HEK293 (cell line): ENCODE measurements at regions not wholly inside any gene's neighbourhood (a gene's known extent, or its start where the extent isn't known, plus 50 kb on each side); places are given as distances from the start of the nearest gene placed in this dataset.

ENCODE experiments used
- CTCF ChIA-PET: fragments of 350-600 bp; formaldehyde crosslinking; extraction: SDS; loops from one replicate; lab custom pipeline; 2021; ENCODE audit warnings: antibody characterized with exemption; lab: Yijun Ruan, JAX
- POLR2A ChIA-PET: fragments of 300-600 bp; formaldehyde crosslinking; extraction: SDS; loops from one replicate; lab custom pipeline; 2020; ENCODE audit warnings: antibody characterized with exemption, inconsistent platforms; lab: Yijun Ruan, JAX
- H3K27ac ChIP-seq: fragments of 200-500 bp; sonication (Bioruptor generic); 2 replicates; pipeline ENCODE4 v1.5.1; 2014; ENCODE audit warnings: low read depth, low read length, control low read depth, inconsistent platforms; ENCODE audit errors: extremely low read depth
- H3K36me3 ChIP-seq, 2 experiments: fragments of 200-500 bp in 1 of 2; sonication (Bioruptor generic) in 1 of 2; 1 replicate in 1 of 2; 2 replicates in 1 of 2; pipeline ENCODE4 v1.5.1; 2014 to 2017; ENCODE audit warnings: inconsistent platforms in 2 of 2, low read length in 2 of 2; ENCODE audit not compliant: control insufficient read depth in 2 of 2, insufficient read depth in 1 of 2
- H3K4me1 ChIP-seq: fragments of 200-500 bp; sonication (Bioruptor generic); 2 replicates; pipeline ENCODE4 v1.5.1; 2014; ENCODE audit warnings: mild to moderate bottlenecking, low read length, inconsistent platforms; ENCODE audit not compliant: control insufficient read depth, insufficient read depth
- H3K4me3 ChIP-seq: 2 replicates; pipeline ENCODE4 v1.5.1; 2011; ENCODE audit warnings: low read depth, mild to moderate bottlenecking, control low read depth, low read length, moderate library complexity
- H3K9me3 ChIP-seq: fragments of 200-500 bp; sonication (Bioruptor generic); 2 replicates; pipeline ENCODE4 v1.5.1; 2014; ENCODE audit warnings: low read depth, low read length, inconsistent platforms; ENCODE audit not compliant: control insufficient read depth, insufficient read depth
- MEIS1 ChIP-seq: sonication (generic); formaldehyde crosslinking; IDR thresholded peaks from 2 replicates; pipeline ENCODE4 v1.8.1; 2022; ENCODE audit warnings: missing genetic modification reagents, mild to moderate bottlenecking, borderline replicate concordance
- RBAK ChIP-seq: fragments of 450-650 bp; formaldehyde crosslinking; IDR thresholded peaks from 2 replicates; pipeline ENCODE4 v1.5.1; 2016; ENCODE audit warnings: missing biosample characterization, missing genetic modification characterization
- SETDB1 ChIP-seq: IDR thresholded peaks from one replicate; pipeline ENCODE4 v1.6.1; 2017; ENCODE audit warnings: mild to moderate bottlenecking, low read length, moderate library complexity, mixed read lengths; ENCODE audit not compliant: insufficient read length
- ZBTB11 ChIP-seq: fragments of 450-650 bp; formaldehyde crosslinking; conservative IDR thresholded peaks from 2 replicates; pipeline ENCODE4 v1.5.1; 2016; ENCODE audit warnings: low read depth, missing biosample characterization, missing genetic modification characterization
- ZFP41 ChIP-seq: fragments of 450-650 bp; formaldehyde crosslinking; IDR thresholded peaks from 2 replicates; pipeline ENCODE4 v1.5.1; 2016; ENCODE audit warnings: missing biosample characterization, missing genetic modification characterization, borderline replicate concordance
- ZNF133 ChIP-seq: fragments of 450-650 bp; formaldehyde crosslinking; IDR thresholded peaks from 2 replicates; pipeline ENCODE4 v1.5.1; 2016; ENCODE audit warnings: missing biosample characterization, missing genetic modification characterization
- ZNF155 ChIP-seq: fragments of 450-650 bp; formaldehyde crosslinking; IDR thresholded peaks from 2 replicates; pipeline ENCODE4 v1.5.1; 2016; ENCODE audit warnings: missing biosample characterization, missing genetic modification characterization
- ZNF175 ChIP-seq: fragments of 450-650 bp; formaldehyde crosslinking; IDR thresholded peaks from 2 replicates; pipeline ENCODE4 v1.5.1; 2016; ENCODE audit warnings: missing biosample characterization, missing genetic modification characterization
- ZNF221 ChIP-seq: fragments of 450-650 bp; formaldehyde crosslinking; IDR thresholded peaks from 2 replicates; pipeline ENCODE4 v1.5.1; 2017; ENCODE audit warnings: missing biosample characterization, missing genetic modification characterization, borderline replicate concordance
- ZNF37A ChIP-seq: fragments of 450-650 bp; IDR thresholded peaks from 2 replicates; pipeline ENCODE4 v1.5.1; 2018; ENCODE audit warnings: missing biosample characterization, missing genetic modification characterization
- ZNF518A ChIP-seq: fragments of 450-650 bp; formaldehyde crosslinking; conservative IDR thresholded peaks from 2 replicates; pipeline ENCODE4 v1.5.1; 2016; ENCODE audit warnings: low read depth, missing biosample characterization, missing genetic modification characterization
- ZNF544 ChIP-seq: fragments of 450-650 bp; formaldehyde crosslinking; IDR thresholded peaks from 2 replicates; pipeline ENCODE4 v1.5.0; 2017; ENCODE audit warnings: missing biosample characterization, missing genetic modification characterization
- ZNF624 ChIP-seq: fragments of 450-650 bp; formaldehyde crosslinking; IDR thresholded peaks from 2 replicates; pipeline ENCODE4 v1.5.1; 2017; ENCODE audit warnings: missing biosample characterization, missing genetic modification characterization
- ZNF626 ChIP-seq: fragments of 450-650 bp; sonication (Bioruptor Pico); formaldehyde crosslinking; IDR thresholded peaks from 2 replicates; pipeline ENCODE4 v1.5.1; 2018; ENCODE audit warnings: missing biosample characterization, missing genetic modification characterization, inconsistent platforms
- ZNF639 ChIP-seq: fragments of 450-650 bp; formaldehyde crosslinking; IDR thresholded peaks from 2 replicates; pipeline ENCODE4 v1.5.1; 2016; ENCODE audit warnings: missing biosample characterization, missing genetic modification characterization
- ZNF645 ChIP-seq: fragments of 450-650 bp; formaldehyde crosslinking; IDR thresholded peaks from 2 replicates; pipeline ENCODE4; 2016; ENCODE audit warnings: missing biosample characterization, missing genetic modification characterization
- ZNF677 ChIP-seq: fragments of 450-650 bp; IDR thresholded peaks from 2 replicates; pipeline ENCODE4 v1.5.0; 2018; ENCODE audit warnings: missing biosample characterization, mild to moderate bottlenecking, missing genetic modification characterization, moderate library complexity
- ZNF707 ChIP-seq: fragments of 450-650 bp; formaldehyde crosslinking; IDR thresholded peaks from 2 replicates; pipeline ENCODE4 v1.5.1; 2016; ENCODE audit warnings: missing biosample characterization, missing genetic modification characterization
- ZSCAN30 ChIP-seq: fragments of 450-650 bp; IDR thresholded peaks from 2 replicates; pipeline ENCODE4 v1.5.1; 2018; ENCODE audit warnings: missing biosample characterization, mild to moderate bottlenecking, missing genetic modification characterization, moderate library complexity
- TF ChIP-seq, protein P1 (sequence below): fragments of 450-650 bp; formaldehyde crosslinking; IDR thresholded peaks from 2 replicates; pipeline ENCODE4 v1.5.1; 2016; ENCODE audit warnings: missing biosample characterization, missing genetic modification characterization
- TF ChIP-seq, protein P2 (sequence below): fragments of 450-650 bp; formaldehyde crosslinking; IDR thresholded peaks from 2 replicates; pipeline ENCODE4 v1.5.1; 2017; ENCODE audit warnings: missing biosample characterization, missing genetic modification characterization

DNA sequence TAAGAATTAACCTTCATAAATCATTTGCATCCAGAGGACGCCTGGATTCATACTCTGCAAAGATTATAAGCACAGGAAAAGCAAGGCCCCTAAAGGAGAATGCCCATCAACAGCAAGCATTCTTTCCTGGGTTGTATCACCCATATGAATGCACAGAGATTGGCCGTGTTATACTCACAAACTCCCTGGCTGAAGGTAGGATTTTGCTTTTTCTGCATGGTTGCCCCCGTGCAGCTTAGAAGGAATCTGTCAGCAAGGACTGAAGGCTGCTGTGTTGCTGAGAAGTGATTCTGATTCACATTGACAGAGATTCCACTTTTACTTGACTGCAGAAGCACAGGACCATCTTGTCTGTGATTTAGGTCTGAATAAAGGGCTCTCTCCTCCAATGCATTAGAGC, 283.0 kb downstream of the LRRIQ3 start (continued):
- TF ChIP-seq ZNF221 (tag by site-specific recombination): no peak
- no peak for TF ChIP-seq ZNF544 (tag by site-specific recombination)
- no peak for TF ChIP-seq ZSCAN30
- TF ChIP-seq, protein P1, sequence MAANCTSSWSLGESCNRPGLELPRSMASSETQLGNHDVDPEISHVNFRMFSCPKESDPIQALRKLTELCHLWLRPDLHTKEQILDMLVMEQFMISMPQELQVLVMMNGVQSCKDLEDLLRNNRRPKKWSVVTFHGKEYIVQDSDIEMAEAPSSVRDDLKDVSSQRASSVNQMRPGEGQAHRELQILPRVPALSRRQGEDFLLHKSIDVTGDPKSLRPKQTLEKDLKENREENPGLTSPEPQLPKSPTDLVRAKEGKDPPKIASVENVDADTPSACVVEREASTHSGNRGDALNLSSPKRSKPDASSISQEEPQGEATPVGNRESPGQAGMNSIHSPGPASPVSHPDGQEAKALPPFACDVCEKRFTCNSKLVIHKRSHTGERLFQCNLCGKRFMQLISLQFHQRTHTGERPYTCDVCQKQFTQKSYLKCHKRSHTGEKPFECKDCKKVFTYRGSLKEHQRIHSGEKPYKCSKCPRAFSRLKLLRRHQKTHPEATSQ (tag by site-specific recombination): no peak
- no peak for TF ChIP-seq SETDB1
- no peak for TF ChIP-seq ZNF645
- no peak for TF ChIP-seq ZNF624 (tag by site-specific recombination)
- TF ChIP-seq ZNF626: no peak
- no peak for TF ChIP-seq ZNF639 (tag by site-specific recombination)
- no peak for TF ChIP-seq RBAK (tag by site-specific recombination)
- TF ChIP-seq ZNF37A (tag by site-specific recombination): no peak
- no peak for TF ChIP-seq ZNF175

DNA sequence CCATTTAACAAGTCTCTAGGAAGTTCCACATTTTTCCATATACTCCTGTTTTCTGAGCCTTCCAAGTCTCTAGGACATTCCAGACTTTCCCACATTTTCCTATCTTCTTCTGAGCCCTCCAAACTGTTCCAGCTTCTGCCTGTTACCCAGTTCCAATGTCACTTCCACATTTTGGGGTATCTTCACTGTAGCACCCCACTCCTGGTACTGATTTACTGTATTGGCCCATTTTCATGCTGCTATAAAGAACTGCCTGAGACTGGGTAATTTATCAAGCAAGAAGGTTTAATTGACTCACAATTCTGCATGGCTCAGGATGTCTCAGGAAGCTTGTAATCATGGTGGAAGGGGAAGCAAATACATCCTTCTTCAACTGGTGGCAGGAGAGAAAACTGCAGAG, 285.0 kb downstream of the LRRIQ3 start:
- Histone ChIP-seq H3K4me1 (no peaks in the 10 kb centered on the region), H3K4me3 (no peak overlapping the region), H3K36me3 (no peaks in the 10 kb centered on the region), H3K27ac (no peak overlapping the region), H3K9me3 (no peaks in the 10 kb centered on the region)
- ChIA-PET CTCF (no interaction called here), POLR2A (no interaction called here)
- TF ChIP-seq ZFP41 (no peak), ZNF155 (tag by site-specific recombination) (no peak), ZNF518A (tag by site-specific recombination) (no peak), ZNF677 (no peak), ZNF707 (peak; percentile 79)

- Histone ChIP-seq H3K9me3 (no peaks in the 10 kb centered on the region), H3K4me3 (no peak overlapping the region), H3K27ac (no peak overlapping the region), H3K36me3 (no peaks in the 10 kb centered on the region), H3K4me1 (no peaks in the 10 kb centered on the region)
- CTCF ChIA-PET: no interaction called here
- POLR2A ChIA-PET: no interaction called here
- TF ChIP-seq MEIS1 (no peak), ZNF133 (no peak), ZBTB11 (no peak)
- TF ChIP-seq, protein P2, sequence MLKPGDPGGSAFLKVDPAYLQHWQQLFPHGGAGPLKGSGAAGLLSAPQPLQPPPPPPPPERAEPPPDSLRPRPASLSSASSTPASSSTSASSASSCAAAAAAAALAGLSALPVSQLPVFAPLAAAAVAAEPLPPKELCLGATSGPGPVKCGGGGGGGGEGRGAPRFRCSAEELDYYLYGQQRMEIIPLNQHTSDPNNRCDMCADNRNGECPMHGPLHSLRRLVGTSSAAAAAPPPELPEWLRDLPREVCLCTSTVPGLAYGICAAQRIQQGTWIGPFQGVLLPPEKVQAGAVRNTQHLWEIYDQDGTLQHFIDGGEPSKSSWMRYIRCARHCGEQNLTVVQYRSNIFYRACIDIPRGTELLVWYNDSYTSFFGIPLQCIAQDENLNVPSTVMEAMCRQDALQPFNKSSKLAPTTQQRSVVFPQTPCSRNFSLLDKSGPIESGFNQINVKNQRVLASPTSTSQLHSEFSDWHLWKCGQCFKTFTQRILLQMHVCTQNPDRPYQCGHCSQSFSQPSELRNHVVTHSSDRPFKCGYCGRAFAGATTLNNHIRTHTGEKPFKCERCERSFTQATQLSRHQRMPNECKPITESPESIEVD (tag by site-specific recombination): no peak
Measured at GRCh38 chr1:73911849-73912248, 286.1 kb downstream of the LRRIQ3 start.
